K562 (cell line): ENCODE measurements at regions not wholly inside any gene's neighbourhood (a gene's known extent, or its start where the extent isn't known, plus 50 kb on each side); places are given as distances from the start of the nearest gene placed in this dataset.

ENCODE experiments used
- ATAC-seq: fragments of 200-7000 bp; cut with Tn5 transposase; 3 replicates; pipeline ENCODE4 v1.9.1; 2020; ENCODE audit warnings: moderate library complexity
- BruUV-seq: library from RNA; stranded (reverse); fragments of 400-500 nt; replicated peaks from 2 replicates; lab custom pipeline; 2021; lab: Mats Ljungman, UMichigan
- CTCF ChIA-PET: fragments of 300-600 bp; formaldehyde crosslinking; extraction: SDS; loops from one replicate; lab custom pipeline; 2021; ENCODE audit warnings: low intra/inter-chr PET ratio; lab: Yijun Ruan, JAX
- POLR2A ChIA-PET: fragments of 300-600, 350-650 bp; sonication (Branson Sonifier 250); formaldehyde crosslinking; extraction: SDS; loops from one replicate; lab custom pipeline; 2021; ENCODE audit warnings: antibody characterized with exemption, inconsistent platforms; lab: Yijun Ruan, JAX
- DNase-seq, 4 experiments: peaks; one replicate each; pipeline versions ENCODE4 v3.0.0 to v3.0.0-alpha.2; 2011 to 2018; ENCODE audit warnings: low spot score in 3 of 4, mixed read lengths in 3 of 4; ENCODE audit errors: extremely low read depth in 1 of 4
- FAIRE-seq: peaks from 2 replicates; lab custom pipeline; 2011; peaks lifted over from hg19 to GRCh38; lab: Jason Lieb, UNC
- H2AFZ ChIP-seq: 2 replicates; pipeline ENCODE4 v1.6.0; 2011; ENCODE audit warnings: low read depth, low read length, control low read depth, inconsistent platforms
- H3K27ac ChIP-seq: fragments of 200-600 bp; 3 replicates; pipeline ENCODE4 v1.8.0; 2011; ENCODE audit warnings: low read depth, mild to moderate bottlenecking, control low read depth, inconsistent platforms, low read length, moderate library complexity, mixed read lengths; ENCODE audit errors: extremely low read depth
- H3K27me3 ChIP-seq, 2 experiments: fragments of 300-600 bp in 1 of 2; 2 replicates in 1 of 2; 3 replicates in 1 of 2; pipeline versions ENCODE4 v1.6.0 to v1.8.0; 2011; ENCODE audit warnings: inconsistent platforms in 2 of 2, low read length in 2 of 2, mild to moderate bottlenecking in 1 of 2, mixed read lengths in 1 of 2, moderate library complexity in 1 of 2; ENCODE audit not compliant: control insufficient read depth in 2 of 2, insufficient read depth in 2 of 2
- H3K36me3 ChIP-seq: fragments of 300-600 bp; 3 replicates; pipeline ENCODE4 v1.8.0; 2011; ENCODE audit warnings: mild to moderate bottlenecking, low read length, inconsistent platforms; ENCODE audit not compliant: control insufficient read depth, insufficient read depth
- H3K4me1 ChIP-seq, 2 experiments: fragments of 200-600 bp in 1 of 2; replicated peaks in 1 of 2; 2 replicates in 1 of 2; 3 replicates in 1 of 2; pipeline versions ENCODE4 v1.5.1 to v1.8.0; 2011; ENCODE audit warnings: inconsistent platforms in 2 of 2, low read length in 2 of 2, mild to moderate bottlenecking in 1 of 2, mixed read lengths in 1 of 2, moderate library complexity in 1 of 2; ENCODE audit not compliant: control insufficient read depth in 2 of 2, insufficient read depth in 2 of 2
- H3K4me2 ChIP-seq: 2 replicates; pipeline ENCODE4 v1.6.1; 2011; ENCODE audit warnings: low read length, control low read depth, inconsistent platforms, mixed read lengths; ENCODE audit not compliant: insufficient read depth
- H3K4me3 ChIP-seq: fragments of 200-600 bp; sonication (generic), shearing (Covaris generic); 2 replicates; pipeline ENCODE4 v1.5.1; 2016; ENCODE audit warnings: control low read depth, inconsistent platforms
- H3K79me2 ChIP-seq: fragments of 200-600 bp; 3 replicates; pipeline ENCODE4 v1.8.0; 2011; ENCODE audit warnings: low read length, inconsistent platforms; ENCODE audit not compliant: control insufficient read depth, insufficient read depth
- H3K9ac ChIP-seq, 2 experiments: 2 replicates each; pipeline versions ENCODE4 v1.6.0 to v1.6.1; 2011; ENCODE audit warnings: low read depth in 2 of 2, low read length in 2 of 2, control low read depth in 1 of 2, inconsistent platforms in 1 of 2, mild to moderate bottlenecking in 1 of 2, mixed read lengths in 1 of 2; ENCODE audit not compliant: insufficient read depth in 1 of 2
- H3K9me1 ChIP-seq: one replicate; pipeline ENCODE4 v1.6.0; 2011; ENCODE audit warnings: inconsistent platforms, mild to moderate bottlenecking, low read length, moderate library complexity; ENCODE audit not compliant: control insufficient read depth, insufficient read depth
- H3K9me3 ChIP-seq: replicated peaks from 2 replicates; pipeline ENCODE4 v1.5.1; 2011; ENCODE audit warnings: low read depth, low read length, inconsistent platforms; ENCODE audit not compliant: control insufficient read depth, insufficient read depth
- H4K20me1 ChIP-seq: replicated peaks from 2 replicates; pipeline ENCODE4 v1.6.1; 2011; ENCODE audit warnings: low read length, inconsistent platforms, mixed read lengths; ENCODE audit not compliant: control insufficient read depth, insufficient read depth
- PPARD ChIP-seq: fragments of 250-450 bp; sonication (Bioruptor Pico); IDR thresholded peaks from 2 replicates; pipeline ENCODE4 v1.8.0; 2022; ENCODE audit warnings: inconsistent platforms, mild to moderate bottlenecking, moderate library complexity
- ZFPM2 ChIP-seq: fragments of 250-450 bp; sonication (Bioruptor Pico); IDR thresholded peaks from 2 replicates; pipeline ENCODE4 v1.5.1; 2022; ENCODE audit warnings: mild to moderate bottlenecking
- WGBS: fragments of 100-300 bp; shearing (Covaris generic); methylation state at CpG from one replicate; pipeline ENCODE4 v1.1.6; 2016; ENCODE audit warnings: low coverage, mixed read lengths; ENCODE audit not compliant: insufficient coverage; ENCODE audit errors: missing lambda C conversion rate; 5-methylcytosine and 5-hydroxymethylcytosine counted together
- in situ Hi-C: fragments of 300-500 bp; cut with MboI; formaldehyde crosslinking; loops from 4 replicates; pipeline ENCODE4 v1.15.0; 2018; ENCODE audit warnings: inconsistent platforms, mixed read lengths
- intact Hi-C: fragments of 100-400 bp; cut with micrococcal nuclease; formaldehyde crosslinking; loops from 2 replicates; pipeline ENCODE4 v1.14.2; 2022
- TF ChIP-seq, protein P1 (sequence below): sonication (generic); formaldehyde crosslinking; IDR thresholded peaks from 2 replicates; pipeline ENCODE4 v1.4.0; 2020; ENCODE audit warnings: mild to moderate bottlenecking, missing genetic modification reagents
- TF ChIP-seq, protein P2 (sequence below): sonication (generic); formaldehyde crosslinking; IDR thresholded peaks from 2 replicates; pipeline ENCODE4 v1.8.0; 2022; ENCODE audit warnings: mild to moderate bottlenecking, missing genetic modification reagents
- TF ChIP-seq, protein P3 (sequence below), 2 experiments: fragments of 450-650 bp in 1 of 2; sonication (generic) in 1 of 2; formaldehyde crosslinking in 1 of 2; IDR thresholded peaks; 2 replicates each; pipeline versions ENCODE4 v1.7.1 to v1.9.0; 2016 to 2022; ENCODE audit warnings: inconsistent platforms in 1 of 2, mild to moderate bottlenecking in 1 of 2, missing genetic modification reagents in 1 of 2
- TF ChIP-seq, protein P4 (sequence below): fragments of 450-650 bp; IDR thresholded peaks from 2 replicates; pipeline ENCODE4 v1.6.1; 2016; ENCODE audit warnings: borderline replicate concordance

DNA sequence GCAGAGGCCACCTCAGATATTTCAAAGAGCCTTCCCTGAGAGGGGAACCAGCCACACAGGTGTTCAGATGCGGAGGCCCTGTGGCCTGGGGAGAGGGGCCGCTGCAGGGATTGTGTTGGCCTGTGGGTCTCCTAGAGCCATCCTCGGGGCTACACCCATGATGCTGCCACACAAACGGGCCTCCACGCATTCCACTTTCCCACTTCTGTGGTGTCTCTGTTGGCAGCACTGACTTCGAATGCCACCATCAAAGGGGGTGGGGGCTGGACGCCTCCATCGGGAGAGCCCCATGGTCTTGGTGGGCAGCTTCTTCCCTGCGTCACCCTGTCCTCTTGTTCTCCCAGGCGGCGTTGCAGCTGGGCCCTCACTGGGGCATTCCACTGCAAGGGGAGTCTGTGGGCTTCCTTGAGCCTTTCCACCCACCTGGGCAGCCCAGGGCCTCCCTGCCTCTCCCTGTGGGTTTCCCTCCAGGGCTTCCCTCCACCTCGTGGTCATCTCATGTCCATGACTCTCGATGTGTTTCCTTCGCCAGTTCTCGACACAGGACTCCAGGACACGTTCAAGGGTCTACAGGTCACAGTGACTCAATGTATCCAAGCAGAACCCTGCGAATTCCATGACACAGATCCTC, 145.5 kb downstream of the ERMARD start:
- Histone ChIP-seq H3K9ac (no peak overlapping the region), H2AFZ (no peak overlapping the region), H3K4me2 (no peak overlapping the region), H4K20me1 (no peaks in the 10 kb centered on the region), H3K79me2 (no peaks in the 10 kb centered on the region), H3K9me1 (no peaks in the 10 kb centered on the region), H3K36me3 (no peaks in the 10 kb centered on the region), H3K27me3 (peaks cover 15 to 47% of the 10 kb centered on the region in 2 experiments), H3K4me3 (no peak overlapping the region), H3K27ac (no peak overlapping the region), H3K9me3 (no peaks in the 10 kb centered on the region), H3K4me1 (peaks cover 0 to 13% of the 10 kb centered on the region in 2 experiments; a peak in 3 of 5 replicates)
- DNase-seq (no peak), FAIRE-seq (no peak), ATAC-seq (no peak)
- POLR2A ChIA-PET, result interaction anchor here (0.6 to 0.7 kb wide), 2 partner anchors 29 to 58 kb away, joined by 3 to 4 read pairs; no protein-coding TSS in a partner anchor
- 1% methylated on average over 17 of the region's 17 CpGs for WGBS
- in situ Hi-C loops (no loop called here), intact Hi-C loops (no loop called here)
- CTCF ChIA-PET, result no interaction called here
- BruUV-seq, result no TSS peak
- TF ChIP-seq PPARD (CRISPR knock-in tag) (no peak), ZFPM2 (CRISPR knock-in tag) (no peak)
- TF ChIP-seq, protein P1, sequence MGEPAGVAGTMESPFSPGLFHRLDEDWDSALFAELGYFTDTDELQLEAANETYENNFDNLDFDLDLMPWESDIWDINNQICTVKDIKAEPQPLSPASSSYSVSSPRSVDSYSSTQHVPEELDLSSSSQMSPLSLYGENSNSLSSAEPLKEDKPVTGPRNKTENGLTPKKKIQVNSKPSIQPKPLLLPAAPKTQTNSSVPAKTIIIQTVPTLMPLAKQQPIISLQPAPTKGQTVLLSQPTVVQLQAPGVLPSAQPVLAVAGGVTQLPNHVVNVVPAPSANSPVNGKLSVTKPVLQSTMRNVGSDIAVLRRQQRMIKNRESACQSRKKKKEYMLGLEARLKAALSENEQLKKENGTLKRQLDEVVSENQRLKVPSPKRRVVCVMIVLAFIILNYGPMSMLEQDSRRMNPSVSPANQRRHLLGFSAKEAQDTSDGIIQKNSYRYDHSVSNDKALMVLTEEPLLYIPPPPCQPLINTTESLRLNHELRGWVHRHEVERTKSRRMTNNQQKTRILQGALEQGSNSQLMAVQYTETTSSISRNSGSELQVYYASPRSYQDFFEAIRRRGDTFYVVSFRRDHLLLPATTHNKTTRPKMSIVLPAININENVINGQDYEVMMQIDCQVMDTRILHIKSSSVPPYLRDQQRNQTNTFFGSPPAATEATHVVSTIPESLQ (CRISPR knock-in tag), result no peak
- TF ChIP-seq, protein P2, sequence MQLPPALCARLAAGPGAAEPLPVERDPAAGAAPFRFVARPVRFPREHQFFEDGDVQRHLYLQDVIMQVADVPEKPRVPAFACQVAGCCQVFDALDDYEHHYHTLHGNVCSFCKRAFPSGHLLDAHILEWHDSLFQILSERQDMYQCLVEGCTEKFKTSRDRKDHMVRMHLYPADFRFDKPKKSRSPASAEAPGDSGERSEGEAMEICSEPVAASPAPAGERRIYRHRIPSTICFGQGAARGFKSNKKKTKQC (CRISPR knock-in tag), result no peak
- TF ChIP-seq, protein P3, sequence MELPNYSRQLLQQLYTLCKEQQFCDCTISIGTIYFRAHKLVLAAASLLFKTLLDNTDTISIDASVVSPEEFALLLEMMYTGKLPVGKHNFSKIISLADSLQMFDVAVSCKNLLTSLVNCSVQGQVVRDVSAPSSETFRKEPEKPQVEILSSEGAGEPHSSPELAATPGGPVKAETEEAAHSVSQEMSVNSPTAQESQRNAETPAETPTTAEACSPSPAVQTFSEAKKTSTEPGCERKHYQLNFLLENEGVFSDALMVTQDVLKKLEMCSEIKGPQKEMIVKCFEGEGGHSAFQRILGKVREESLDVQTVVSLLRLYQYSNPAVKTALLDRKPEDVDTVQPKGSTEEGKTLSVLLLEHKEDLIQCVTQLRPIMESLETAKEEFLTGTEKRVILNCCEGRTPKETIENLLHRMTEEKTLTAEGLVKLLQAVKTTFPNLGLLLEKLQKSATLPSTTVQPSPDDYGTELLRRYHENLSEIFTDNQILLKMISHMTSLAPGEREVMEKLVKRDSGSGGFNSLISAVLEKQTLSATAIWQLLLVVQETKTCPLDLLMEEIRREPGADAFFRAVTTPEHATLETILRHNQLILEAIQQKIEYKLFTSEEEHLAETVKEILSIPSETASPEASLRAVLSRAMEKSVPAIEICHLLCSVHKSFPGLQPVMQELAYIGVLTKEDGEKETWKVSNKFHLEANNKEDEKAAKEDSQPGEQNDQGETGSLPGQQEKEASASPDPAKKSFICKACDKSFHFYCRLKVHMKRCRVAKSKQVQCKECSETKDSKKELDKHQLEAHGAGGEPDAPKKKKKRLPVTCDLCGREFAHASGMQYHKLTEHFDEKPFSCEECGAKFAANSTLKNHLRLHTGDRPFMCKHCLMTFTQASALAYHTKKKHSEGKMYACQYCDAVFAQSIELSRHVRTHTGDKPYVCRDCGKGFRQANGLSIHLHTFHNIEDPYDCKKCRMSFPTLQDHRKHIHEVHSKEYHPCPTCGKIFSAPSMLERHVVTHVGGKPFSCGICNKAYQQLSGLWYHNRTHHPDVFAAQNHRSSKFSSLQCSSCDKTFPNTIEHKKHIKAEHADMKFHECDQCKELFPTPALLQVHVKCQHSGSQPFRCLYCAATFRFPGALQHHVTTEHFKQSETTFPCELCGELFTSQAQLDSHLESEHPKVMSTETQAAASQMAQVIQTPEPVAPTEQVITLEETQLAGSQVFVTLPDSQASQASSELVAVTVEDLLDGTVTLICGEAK (IDR thresholded peaks at IDR 0.05), result no peak
- TF ChIP-seq, protein P3 (CRISPR knock-in tag; IDR thresholded peaks at IDR 0.05), result no peak
- TF ChIP-seq, protein P4, sequence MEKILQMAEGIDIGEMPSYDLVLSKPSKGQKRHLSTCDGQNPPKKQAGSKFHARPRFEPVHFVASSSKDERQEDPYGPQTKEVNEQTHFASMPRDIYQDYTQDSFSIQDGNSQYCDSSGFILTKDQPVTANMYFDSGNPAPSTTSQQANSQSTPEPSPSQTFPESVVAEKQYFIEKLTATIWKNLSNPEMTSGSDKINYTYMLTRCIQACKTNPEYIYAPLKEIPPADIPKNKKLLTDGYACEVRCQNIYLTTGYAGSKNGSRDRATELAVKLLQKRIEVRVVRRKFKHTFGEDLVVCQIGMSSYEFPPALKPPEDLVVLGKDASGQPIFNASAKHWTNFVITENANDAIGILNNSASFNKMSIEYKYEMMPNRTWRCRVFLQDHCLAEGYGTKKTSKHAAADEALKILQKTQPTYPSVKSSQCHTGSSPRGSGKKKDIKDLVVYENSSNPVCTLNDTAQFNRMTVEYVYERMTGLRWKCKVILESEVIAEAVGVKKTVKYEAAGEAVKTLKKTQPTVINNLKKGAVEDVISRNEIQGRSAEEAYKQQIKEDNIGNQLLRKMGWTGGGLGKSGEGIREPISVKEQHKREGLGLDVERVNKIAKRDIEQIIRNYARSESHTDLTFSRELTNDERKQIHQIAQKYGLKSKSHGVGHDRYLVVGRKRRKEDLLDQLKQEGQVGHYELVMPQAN, result no peak
